Transverse colon (tissue), 3 donors: ENCODE measurements at regions not wholly inside any gene's neighbourhood (a gene's known extent, or its start where the extent isn't known, plus 50 kb on each side); places are given as distances from the start of the nearest gene placed in this dataset.

ENCODE experiments used
- CTCF ChIP-seq, 5 experiments: fragments of 200-600 bp in 3 of 5; fragments of 450-650 bp in 2 of 5; sonication (generic) in 3 of 5; IDR thresholded peaks; 1 replicate in 2 of 5; 2 replicates in 3 of 5; pipeline ENCODE4 v1.5.1; 2016 to 2017; ENCODE audit warnings: antibody characterized with exemption in 5 of 5, inconsistent platforms in 3 of 5, mild to moderate bottlenecking in 2 of 5, moderate library complexity in 1 of 5
- EP300 ChIP-seq: sonication (generic); formaldehyde crosslinking; IDR thresholded peaks from one replicate; pipeline ENCODE4 v1.6.1; 2017; ENCODE audit warnings: antibody characterized with exemption, low read depth
- POLR2A ChIP-seq: fragments of 450-650 bp; IDR thresholded peaks from one replicate; pipeline ENCODE4 v1.6.1; 2016; ENCODE audit warnings: antibody characterized with exemption, mild to moderate bottlenecking, moderate library complexity

DNA sequence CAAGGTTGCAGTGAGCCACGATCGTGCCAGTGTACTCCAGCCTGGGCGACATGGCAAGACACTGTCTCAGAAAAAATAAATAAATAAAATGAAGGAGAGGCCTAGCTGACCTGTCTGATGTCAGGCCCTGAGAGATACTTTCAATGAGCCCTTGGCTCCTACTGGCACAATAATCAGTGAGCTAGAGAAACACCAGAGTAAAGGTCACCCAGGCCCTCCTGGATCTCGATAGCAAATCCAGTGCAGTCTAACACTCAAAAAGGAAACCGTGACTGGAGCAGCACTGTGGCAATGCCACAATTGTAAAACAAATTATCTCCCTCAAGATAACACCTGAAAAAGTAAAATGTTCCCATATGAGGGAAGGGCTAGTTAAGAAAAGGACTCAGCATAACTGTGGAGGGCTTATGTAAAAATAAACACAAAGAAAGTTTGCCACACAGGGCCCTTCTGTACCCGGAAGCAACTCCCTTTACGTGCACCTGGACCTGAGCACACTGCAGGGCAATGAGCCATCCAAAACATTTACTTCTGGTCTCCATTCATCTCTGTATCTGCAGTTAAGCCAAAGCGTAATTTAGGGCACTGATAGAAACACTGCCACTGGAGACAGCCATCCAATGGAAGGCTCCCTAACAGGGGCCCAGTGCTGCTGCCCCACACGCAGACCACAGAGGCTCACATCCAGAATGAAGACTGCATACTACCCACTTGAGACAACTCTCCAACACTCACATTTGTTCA, 293.1 kb upstream of the HSFY2 start:
- no peak for TF ChIP-seq CTCF (IDR thresholded peaks at IDR 0.05)
- no peak for TF ChIP-seq POLR2A
- TF ChIP-seq EP300, result no peak
